HCEC 1CT (cell line): ENCODE measurements at regions not wholly inside any gene's neighbourhood (a gene's known extent, or its start where the extent isn't known, plus 50 kb on each side); places are given as distances from the start of the nearest gene placed in this dataset.
"Not testable (repeated sequence)": the region's sequence is repeated elsewhere in the genome, so short reads cannot be mapped to it uniquely, and the experiment has no call there.

Experiments used
- DNase-seq: peaks from one replicate; pipeline ENCODE4 v3.0.0-alpha.2; 2017

DNA sequence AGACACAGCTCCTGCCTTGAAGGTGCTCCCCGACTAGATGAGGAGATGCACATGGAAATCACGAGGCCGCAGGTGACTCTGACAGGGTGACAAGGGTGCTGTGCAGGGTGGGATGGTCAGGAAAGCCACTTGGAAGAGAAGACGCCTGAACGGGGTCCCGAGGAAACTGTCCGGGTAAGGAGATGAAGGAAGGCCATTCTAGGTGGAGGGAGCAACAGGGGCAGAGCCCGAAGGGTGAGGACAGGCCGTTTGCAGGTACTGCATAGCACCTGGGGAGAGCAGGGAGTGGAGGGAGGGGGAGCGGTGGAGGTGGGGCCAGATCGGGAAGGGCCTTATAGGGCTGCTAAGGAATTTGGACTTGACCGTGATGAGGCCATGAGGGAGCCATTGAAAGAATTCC lies 105.6 kb upstream of the DLG1 start:
- DNase-seq, result no peak

DNA sequence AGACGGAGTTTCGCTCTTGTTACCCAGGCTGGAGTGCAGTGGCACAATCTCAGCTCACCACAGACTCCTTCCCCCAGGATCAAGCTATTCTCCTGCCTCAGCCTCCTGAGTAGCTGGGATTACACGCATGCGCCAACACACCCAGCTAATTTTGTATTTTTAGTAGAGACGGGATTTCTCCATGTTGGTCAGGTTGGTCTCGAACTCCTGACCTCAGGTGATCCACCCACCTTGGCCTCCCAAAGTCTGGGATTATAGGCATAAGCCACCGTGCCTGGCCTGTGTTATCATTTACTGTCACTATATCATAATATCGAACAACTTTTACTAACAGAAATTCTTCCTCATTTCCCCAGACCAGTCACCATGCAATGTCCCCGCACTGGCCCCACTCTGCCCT lies 104.0 kb upstream of the DLG1 start:
- not testable (repeated sequence) for DNase-seq

DNA sequence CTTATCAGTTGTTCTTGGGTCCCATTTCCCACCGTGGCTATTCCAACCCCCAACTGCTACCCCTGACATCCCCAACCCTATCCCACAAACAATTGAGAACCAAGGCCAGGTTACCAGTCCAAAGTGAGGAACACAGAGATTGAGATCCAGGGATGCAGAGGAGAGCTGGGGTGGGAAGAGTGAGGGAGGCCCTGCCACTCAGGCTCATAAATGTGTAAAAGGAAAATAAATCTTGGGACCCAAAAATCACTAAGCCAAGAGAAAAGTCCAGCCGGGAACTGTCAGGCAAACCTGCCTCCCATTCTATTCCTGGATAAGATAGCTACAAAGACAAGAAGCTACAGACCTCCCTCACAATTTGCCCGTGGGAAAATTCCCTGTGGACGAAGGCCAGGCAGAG lies 101.1 kb upstream of the DLG1 start:
- DNase-seq, result no peak

GRCh38 chr3:197398286-197398878 lies 100.0 kb upstream of the DLG1 start:
- DNase-seq, result no peak

- DNase-seq, result no peak
These were observed 99.4 kb upstream of the DLG1 start for GRCh38 chr3:197397838-197398237.

DNA sequence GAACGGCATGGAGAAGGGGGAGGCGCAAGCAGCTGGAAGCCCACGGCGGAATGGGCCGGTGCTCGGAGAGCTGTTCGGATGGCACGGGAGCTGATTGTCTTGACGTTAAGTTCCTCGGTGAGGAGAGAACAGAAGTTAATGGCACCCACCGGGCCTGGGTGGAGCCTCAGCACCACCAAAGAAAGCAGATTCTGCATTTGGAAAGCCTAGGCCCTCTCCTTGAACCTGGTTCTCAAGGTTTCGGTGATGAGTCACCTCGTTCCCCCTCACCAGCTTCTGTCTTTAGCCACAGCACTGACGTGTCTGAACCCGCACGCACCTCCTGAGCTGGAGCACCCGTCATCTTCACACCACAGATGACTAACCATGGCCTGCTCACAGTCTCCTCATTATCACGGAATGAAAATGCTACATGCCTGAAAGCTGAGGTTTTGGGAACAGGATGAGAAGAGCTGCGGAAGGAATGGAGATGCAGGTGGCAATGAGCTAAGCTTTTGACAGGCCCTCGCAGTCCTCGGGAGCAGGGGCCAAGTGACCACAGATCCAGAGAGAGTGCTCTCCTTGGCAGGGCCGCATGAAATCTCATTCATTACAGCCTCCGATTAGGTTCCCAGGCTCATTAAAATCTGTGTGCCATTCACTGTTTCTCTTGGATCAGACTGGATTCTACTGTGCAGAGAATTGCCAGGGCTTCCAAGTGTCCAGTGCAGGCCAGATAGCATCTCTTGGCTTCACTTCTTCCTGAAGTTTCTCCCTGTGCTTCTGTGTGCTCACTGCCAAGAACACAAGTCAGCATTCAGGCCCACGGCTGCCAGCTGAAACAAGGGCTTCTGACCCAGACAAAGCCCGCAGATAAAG lies 96.3 kb upstream of the DLG1 start:
- peak; percentile 100 for DNase-seq

GRCh38 chr3:197394126-197394463 lies 95.7 kb upstream of the DLG1 start:
- DNase-seq, result not testable (repeated sequence)

DNA sequence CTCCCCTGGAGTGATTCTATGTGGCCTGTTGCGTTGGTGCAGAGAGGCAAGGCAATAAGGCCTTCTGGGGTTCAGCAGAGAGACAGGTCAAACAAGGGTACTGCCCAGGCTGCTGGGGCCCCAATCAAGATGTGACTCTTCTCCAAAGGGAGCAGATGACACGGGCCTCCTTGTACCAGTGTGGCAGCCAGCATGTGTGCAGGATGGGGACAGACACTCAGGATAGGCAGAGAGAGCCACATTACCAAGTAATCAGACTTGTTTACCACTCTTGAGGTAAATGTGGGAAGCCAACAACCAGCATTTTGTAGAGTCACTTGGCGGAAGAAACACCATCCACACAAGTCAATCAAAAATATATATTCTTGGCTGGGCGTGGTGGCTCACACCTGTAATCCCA lies 95.3 kb upstream of the DLG1 start:
- no peak for DNase-seq

DNA sequence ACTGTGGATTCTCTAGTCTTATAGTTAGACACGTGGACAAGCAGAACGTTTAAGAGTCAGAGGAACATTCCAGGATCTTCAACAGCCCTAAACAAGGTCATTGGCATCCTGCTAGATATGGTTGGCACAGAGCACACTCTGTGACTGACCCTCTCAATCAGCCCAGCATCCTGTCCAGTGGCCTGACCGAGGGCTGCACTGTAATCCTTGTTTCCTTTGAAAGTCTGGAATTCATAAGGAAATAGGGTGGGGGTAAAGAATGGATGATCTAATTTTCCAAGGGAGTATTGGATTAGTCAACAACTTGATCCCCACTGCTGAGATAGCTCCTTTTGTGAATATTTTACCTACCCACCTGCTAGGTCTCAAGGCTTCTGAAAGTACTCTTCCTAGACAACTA lies 94.5 kb upstream of the DLG1 start:
- peak; percentile 21 for DNase-seq

DNA sequence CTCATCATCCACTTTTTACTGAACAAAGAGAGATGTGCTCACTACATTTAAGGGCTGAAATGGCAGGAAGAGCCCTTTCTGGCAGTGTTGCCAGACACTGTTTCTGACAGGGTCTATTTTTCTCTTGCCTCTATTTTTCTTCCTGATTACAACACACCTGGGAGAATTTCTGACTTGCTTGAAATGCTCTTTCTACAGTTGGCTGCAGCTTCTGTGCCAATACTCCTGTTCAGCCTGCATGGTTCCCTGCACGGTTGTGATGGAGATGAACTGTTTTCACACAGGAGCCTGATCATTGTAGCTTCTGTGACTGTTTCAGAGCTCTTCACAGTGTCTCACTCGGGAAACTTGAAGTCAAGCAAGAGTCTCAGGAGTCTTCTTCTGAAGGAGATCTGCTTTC lies 83.0 kb upstream of the DLG1 start:
- no peak for DNase-seq

DNA sequence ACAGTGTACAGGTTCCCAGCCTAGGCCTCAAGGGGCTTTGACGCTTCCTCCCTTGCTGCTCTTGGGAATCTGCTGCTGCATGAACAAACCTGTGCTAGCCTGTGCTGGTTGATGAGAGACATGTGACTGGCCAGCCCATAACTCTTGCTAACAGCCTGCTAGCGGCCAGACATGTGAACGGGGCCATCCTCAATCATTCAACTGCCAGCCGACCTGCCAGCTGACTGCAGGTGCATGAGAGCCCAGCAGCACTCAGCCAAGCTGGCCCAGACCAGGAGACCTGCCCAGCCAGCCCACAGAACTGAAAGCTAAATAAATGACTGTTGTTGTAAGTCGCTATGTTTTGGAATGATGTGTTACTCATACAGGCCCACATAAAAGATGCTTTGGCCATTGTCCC lies 82.4 kb upstream of the DLG1 start:
- DNase-seq, result no peak

- DNase-seq, result no peak
These were observed 80.7 kb upstream of the DLG1 start for GRCh38 chr3:197378985-197379718.

DNA sequence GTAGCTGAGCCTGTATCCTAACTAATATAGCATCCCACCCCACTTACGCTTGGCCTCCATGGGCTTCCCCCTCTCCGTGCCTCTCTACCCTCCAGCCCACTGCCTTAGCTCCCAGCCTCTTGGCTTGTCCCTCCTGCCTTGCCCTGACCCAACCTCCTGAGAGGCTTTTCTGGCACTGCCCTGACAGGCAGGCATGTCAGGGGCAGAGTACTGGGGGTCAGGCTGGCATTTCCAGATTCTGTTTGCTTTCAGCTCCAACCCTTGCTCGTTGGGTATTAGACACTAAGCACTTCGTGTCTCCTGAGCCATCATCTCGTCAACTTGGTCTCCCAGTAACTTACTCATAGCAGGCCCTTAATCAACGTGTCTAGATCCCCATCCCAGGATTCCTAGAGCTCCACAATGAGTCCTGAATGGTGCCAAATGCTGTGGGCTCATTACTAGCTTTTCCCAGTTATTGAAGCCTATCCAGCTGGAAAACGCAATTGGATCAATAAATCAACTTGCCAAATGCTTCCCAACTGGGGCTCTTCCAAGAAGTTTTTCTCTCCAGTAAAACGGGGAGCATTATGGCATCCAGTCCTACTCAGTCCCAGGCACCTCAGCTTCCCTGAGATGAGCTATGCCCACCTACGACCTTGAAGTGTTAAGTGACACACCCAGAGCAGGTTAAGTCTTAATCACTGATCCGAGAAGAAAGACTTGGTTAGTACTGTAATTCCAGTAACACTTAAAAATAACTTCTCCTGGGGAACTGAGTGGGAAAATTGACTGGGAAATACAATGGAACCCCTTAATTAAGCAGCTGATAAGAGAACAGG lies 78.5 kb upstream of the DLG1 start:
- no peak for DNase-seq

- no peak for DNase-seq
These were observed 77.6 kb upstream of the DLG1 start for GRCh38 chr3:197376020-197376419.

GRCh38 chr3:197375001-197375441 lies 76.6 kb upstream of the DLG1 start:
- no peak for DNase-seq

DNA sequence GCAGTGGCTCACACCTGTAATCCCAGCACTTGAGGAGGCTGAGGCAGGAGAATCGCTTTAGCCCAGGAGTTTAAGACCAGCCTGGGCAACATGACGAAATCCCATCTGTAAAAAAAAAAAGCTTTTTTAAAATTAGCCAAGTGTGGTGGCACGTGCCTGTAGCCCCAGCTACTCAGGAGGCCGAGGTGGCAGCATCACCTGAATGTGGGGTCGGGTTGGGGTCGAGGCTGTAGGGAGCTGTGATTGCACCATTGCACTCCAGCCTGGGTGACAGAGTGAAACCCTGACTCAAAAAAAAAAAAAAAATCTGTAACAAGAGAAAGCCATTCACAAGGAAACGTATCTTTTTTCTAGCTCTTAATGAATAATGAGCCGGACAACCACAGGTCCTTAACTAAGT lies 74.7 kb upstream of the DLG1 start:
- no peak for DNase-seq

- DNase-seq, result peak; percentile 95
These were observed 73.7 kb upstream of the DLG1 start for GRCh38 chr3:197372047-197372661.

DNA sequence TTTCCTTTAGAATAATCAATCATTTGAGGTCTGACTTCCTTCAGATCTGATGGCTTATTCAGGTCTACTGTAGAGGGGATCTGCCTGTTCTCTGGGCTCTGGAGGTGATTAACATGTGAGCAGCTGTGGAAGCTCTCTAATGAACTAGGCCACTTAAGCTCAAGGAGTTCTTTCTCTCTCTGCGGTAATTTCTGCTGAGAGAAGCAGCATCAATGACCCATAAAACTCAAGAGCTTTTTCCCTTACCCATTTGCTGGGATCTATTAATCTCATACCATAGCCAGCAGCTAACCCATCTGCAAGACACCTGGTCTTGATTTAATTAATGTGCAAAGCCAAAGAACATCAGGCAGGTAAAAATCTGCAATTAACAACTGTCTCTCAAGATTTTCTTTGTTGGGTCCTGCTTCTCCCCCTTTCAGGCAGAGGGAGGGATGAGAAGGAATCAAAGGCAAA lies 73.2 kb upstream of the DLG1 start:
- DNase-seq, result peak; percentile 24

- no peak for DNase-seq
These were observed 71.1 kb upstream of the DLG1 start for GRCh38 chr3:197369545-197369944.

- no peak for DNase-seq
These were observed 70.4 kb upstream of the DLG1 start for GRCh38 chr3:197368821-197369220.

DNA sequence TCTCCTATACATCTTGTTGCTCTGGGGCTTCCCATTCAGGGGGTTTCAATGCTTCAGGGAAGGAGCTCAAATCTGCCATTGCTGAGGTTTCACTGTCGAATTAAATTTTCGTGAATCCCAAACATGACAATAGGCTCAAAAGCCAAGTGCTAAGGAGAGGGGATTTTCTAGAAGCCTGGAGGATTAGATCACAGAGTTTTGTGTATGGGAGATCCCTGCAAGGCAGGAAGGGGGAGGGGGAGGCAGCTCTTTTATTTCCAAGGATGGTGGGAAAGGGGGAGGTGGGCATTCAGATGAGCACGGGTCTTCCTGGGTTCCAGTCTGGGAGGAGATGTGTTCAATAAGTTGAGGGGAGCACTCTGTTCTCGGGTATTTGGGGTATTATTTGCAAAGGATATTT lies 69.9 kb upstream of the DLG1 start:
- no peak for DNase-seq

GRCh38 chr3:197367081-197367780 lies 68.8 kb upstream of the DLG1 start:
- DNase-seq, result peak; percentile 79
